GM19351 (cell line): ENCODE measurements at regions not wholly inside any gene's neighbourhood (a gene's known extent, or its start where the extent isn't known, plus 50 kb on each side); places are given as distances from the start of the nearest gene placed in this dataset.
A peak's percentile ranks its signal among the peaks of the same experiment; 100 is the strongest.
"Not testable (repeated sequence)": the region's sequence is repeated elsewhere in the genome, so short reads cannot be mapped to it uniquely, and the experiment has no call there.

Source experiments
- ATAC-seq: cut with Tn5 transposase; IDR thresholded peaks from one replicate; pipeline ENCODE4 v1.9.1; 2021; ENCODE audit warnings: mild to moderate bottlenecking, moderate library complexity; ENCODE audit not compliant: unreplicated experiment

- ATAC-seq: no peak
Observed at GRCh38 chr2:195471163-195471562, 185.9 kb upstream of the SLC39A10 start.

- ATAC-seq: no peak
Observed at GRCh38 chr2:195470622-195471021, 186.4 kb upstream of the SLC39A10 start.

- peak; percentile 82 for ATAC-seq
Observed at GRCh38 chr2:195468771-195469170, 188.3 kb upstream of the SLC39A10 start.

GRCh38 chr2:195466427-195466826 lies 190.6 kb upstream of the SLC39A10 start:
- ATAC-seq: no peak

- ATAC-seq: no peak
Observed at GRCh38 chr2:195461010-195461409, 196.0 kb upstream of the SLC39A10 start.

GRCh38 chr2:195458936-195459335 lies 198.1 kb upstream of the SLC39A10 start:
- no peak for ATAC-seq

- ATAC-seq: no peak
Observed at GRCh38 chr2:195457873-195458272, 199.2 kb upstream of the SLC39A10 start.

- no peak for ATAC-seq
Observed at GRCh38 chr2:195456771-195457170, 200.3 kb upstream of the SLC39A10 start.

GRCh38 chr2:195451160-195451559 lies 205.9 kb upstream of the SLC39A10 start:
- no peak for ATAC-seq

- no peak for ATAC-seq
Observed at GRCh38 chr2:195450552-195451113, 206.4 kb upstream of the SLC39A10 start.

- no peak for ATAC-seq
Observed at GRCh38 chr2:195447323-195447975, 209.6 kb upstream of the SLC39A10 start.

- ATAC-seq: no peak
Observed at GRCh38 chr2:195445639-195446038, 211.4 kb upstream of the SLC39A10 start.

GRCh38 chr2:195443926-195444325 lies 213.1 kb upstream of the SLC39A10 start:
- ATAC-seq: no peak

GRCh38 chr2:195442458-195443175 lies 214.4 kb upstream of the SLC39A10 start:
- ATAC-seq: no peak

- ATAC-seq: no peak
Observed at GRCh38 chr2:195438692-195439091, 218.3 kb upstream of the SLC39A10 start.

- no peak for ATAC-seq
Observed at GRCh38 chr2:195437521-195437920, 219.5 kb upstream of the SLC39A10 start.

- no peak for ATAC-seq
Observed at GRCh38 chr2:195434346-195434745, 222.7 kb upstream of the SLC39A10 start.

- ATAC-seq: not testable (repeated sequence)
Observed at GRCh38 chr2:195433729-195434128, 223.3 kb upstream of the SLC39A10 start.

- ATAC-seq: no peak
Observed at GRCh38 chr2:195428673-195429072, 228.4 kb upstream of the SLC39A10 start.

- no peak for ATAC-seq
Observed at GRCh38 chr2:195425328-195425727, 231.7 kb upstream of the SLC39A10 start.

- no peak for ATAC-seq
Observed at GRCh38 chr2:195419033-195419432, 238.0 kb upstream of the SLC39A10 start.

GRCh38 chr2:195414537-195415100 lies 242.4 kb upstream of the SLC39A10 start:
- ATAC-seq: no peak
